ENCODE measurements at regions not wholly inside any gene's neighbourhood (a gene's known extent, or its start where the extent isn't known, plus 50 kb on each side); places are given as distances from the start of the nearest gene placed in this dataset.
"Not testable (repeated sequence)": the region's sequence is repeated elsewhere in the genome, so short reads cannot be mapped to it uniquely, and the experiment has no call there.

DNA sequence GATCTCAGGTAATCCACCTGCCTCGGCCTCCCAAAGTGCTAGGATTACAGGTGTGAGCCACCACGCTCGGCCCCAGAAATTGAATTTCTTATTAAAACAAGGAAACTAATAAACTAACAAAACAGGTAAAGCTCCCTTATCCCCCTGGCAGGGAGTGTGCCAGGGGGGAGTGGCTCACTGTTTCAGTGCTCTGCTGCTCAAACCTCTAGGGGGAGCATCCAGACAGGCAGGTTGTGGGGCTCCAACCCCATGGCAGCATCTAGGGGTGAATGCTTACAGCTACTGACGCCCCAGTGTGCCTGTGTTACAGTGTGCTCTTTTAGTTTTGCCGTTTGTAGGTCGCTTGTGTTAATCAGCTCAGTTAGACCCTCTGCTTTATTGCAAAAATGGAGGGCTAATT is 605.0 kb downstream of the GABRG1 start:
- DNase-seq (ENCODE audit: low spot score in 2 of 2) = no peak
- no peak for FAIRE-seq

GRCh38 chr4:45502471-45502870 is 621.4 kb downstream of the GABRG1 start:
- DNase-seq (ENCODE audit: low spot score in 2 of 2) = no peak
- no peak for FAIRE-seq

DNA sequence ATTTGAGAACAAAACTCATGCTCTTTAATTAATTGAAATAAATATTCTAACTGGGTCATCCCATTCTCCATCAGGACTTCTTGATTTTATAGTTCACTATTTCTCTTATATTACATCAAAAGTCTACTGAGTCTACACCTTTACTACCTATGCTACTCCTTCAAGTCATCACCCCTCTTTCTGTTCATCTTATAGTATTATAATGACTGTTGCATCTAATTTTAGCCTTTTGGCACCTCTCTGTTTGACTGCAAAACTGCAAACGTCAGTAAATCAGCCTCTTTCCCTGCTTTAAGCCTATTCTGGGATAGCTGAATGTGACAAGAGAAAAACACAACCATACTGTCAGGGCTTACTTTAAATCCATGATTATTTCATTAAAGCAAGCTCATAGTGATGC is 639.1 kb downstream of the GABRG1 start:
- FAIRE-seq (no peak), DNase-seq (ENCODE audit: low spot score in 2 of 2) (no peak)

- no peak for DNase-seq (ENCODE audit: low spot score in 2 of 2)
- FAIRE-seq = no peak
Observed at GRCh38 chr4:45482346-45482745, 641.5 kb downstream of the GABRG1 start.

DNA sequence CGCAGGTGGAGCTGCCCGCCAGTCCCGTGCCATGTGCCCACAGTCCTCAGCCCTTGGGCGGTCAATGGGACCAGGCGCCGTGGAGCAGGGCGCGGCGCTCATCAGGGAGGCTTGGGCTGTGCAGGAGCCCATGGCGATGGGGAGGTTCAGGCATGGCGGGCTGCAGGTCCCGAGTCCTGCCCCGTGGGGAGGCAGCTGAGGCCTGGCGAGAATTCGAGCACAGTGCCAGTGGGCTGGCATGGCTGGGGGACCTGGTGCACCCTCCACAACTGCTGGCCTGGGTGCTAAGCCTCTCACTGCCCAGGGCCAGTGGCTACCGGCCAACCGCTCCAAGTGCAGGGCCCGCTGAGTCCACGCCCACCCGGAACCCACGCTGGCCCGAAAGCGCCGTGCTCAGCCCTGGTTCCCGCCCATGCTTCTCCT is 646.5 kb downstream of the GABRG1 start:
- DNase-seq (ENCODE audit: low spot score in 2 of 2) (no peak), FAIRE-seq (no peak)

- FAIRE-seq (no peak), DNase-seq (ENCODE audit: low spot score in 2 of 2) (no peak)
Observed at GRCh38 chr4:45475548-45475947, 648.3 kb downstream of the GABRG1 start.

- FAIRE-seq (no peak), DNase-seq (ENCODE audit: low spot score in 2 of 2) (no peak)
Observed at GRCh38 chr4:45472490-45472889, 651.4 kb downstream of the GABRG1 start.

GRCh38 chr4:45471335-45471734 is 652.5 kb downstream of the GABRG1 start:
- no peak for DNase-seq (ENCODE audit: low spot score in 2 of 2)
- FAIRE-seq = no peak

DNA sequence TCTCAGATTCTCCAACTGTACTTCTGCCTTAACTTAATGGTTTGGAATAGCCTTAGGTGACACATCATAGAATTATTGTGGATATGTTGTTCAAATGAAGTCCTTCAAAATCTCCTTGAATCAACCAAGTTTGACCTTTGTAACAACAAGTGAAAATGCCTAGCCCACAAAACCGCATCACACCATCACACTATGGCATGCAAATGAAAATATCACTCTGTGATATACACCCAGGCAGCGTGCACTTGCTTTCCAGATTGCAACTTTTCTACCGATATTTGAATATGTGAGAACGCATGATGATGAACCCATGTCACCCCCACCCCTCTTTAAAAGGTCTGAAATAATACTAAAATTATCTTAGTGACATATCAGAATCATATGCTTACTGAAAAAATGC is 656.7 kb downstream of the GABRG1 start:
- no peak for DNase-seq (ENCODE audit: low spot score in 2 of 2)
- FAIRE-seq = no peak

- FAIRE-seq; DNase-seq (ENCODE audit: low spot score in 2 of 2): not testable (repeated sequence)
Observed at GRCh38 chr4:45460157-45460556, 663.7 kb downstream of the GABRG1 start.

- DNase-seq (ENCODE audit: low spot score in 2 of 2) (no peak), FAIRE-seq (no peak)
Observed at GRCh38 chr4:45455217-45455616, 668.6 kb downstream of the GABRG1 start.

GRCh38 chr4:45453258-45453853 is 670.5 kb downstream of the GABRG1 start:
- DNase-seq (ENCODE audit: low spot score in 2 of 2) = peak in 1 of 2 donors; percentile 38

GRCh38 chr4:45442466-45442865 is 681.4 kb downstream of the GABRG1 start:
- DNase-seq (ENCODE audit: low spot score in 2 of 2) (no peak), FAIRE-seq (no peak)

More at GRCh38 chr4:45453258-45453853, 670.5 kb downstream of the GABRG1 start:
- no peak for FAIRE-seq

- FAIRE-seq (no peak), DNase-seq (ENCODE audit: low spot score in 2 of 2) (no peak)
Observed at GRCh38 chr4:45438047-45438446, 685.8 kb downstream of the GABRG1 start.

DNA sequence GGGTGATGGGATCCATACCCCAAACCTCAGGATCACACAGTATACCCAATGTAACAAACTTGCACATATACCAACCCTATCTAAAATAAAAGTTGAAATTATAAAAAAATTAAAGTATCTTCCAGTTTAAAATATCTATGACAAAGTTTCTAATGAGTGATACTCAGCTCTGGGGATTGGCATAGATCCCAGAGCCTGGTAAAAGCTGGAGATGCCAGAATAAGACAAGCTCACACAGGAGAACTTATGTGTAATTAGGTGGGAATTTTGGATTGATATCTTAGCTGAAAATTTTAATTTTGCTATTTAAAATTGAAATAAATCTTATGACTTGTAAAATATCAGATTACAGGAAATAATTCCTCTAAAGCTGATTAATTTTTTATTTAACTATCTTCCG is 686.5 kb downstream of the GABRG1 start:
- FAIRE-seq (no peak), DNase-seq (ENCODE audit: low spot score in 2 of 2) (no peak)

DNA sequence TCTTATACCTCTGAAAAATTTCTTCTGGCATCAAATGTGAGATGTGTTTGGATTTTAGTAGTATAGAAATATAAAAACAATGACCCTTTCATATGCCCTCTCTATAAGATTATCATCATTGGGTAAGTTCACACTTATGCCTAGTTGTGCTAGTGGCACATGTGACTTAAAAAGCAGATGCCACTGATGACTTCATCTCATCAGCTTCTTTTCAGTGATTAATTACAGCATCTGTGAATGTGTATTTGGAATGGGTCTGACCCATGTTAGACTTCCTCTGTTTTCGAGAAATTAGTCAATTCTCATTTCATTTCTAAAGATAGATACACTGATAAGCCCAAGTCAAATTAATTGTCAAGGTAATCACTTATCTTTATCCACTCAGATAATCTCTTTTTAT is 698.7 kb downstream of the GABRG1 start:
- no peak for FAIRE-seq

DNA sequence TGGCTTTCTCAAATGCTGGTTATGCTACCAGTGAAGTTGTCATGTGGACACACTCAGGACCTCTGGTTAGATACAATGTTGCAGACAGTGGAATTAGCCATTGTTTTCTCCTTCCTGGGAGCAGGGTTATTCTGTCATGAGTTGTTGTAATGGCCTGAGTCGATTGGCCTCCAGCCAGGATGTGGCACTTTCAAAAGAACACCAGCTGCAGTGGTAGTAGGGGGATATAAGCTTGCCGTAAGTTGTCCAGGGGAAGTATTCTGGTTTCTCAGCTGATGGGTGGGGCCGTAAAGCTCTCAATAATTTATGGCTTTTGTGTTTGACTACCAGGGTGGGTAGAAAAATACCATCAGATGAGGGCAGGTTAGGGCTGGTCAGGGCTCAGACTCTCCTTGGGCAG is 697.5 kb upstream of the GNPDA2 start:
- no peak for FAIRE-seq
- DNase-seq (ENCODE audit: low spot score in 2 of 2) = no peak

More for the DNA sequence above, 698.7 kb downstream of the GABRG1 start:
- no peak for DNase-seq (ENCODE audit: low spot score in 2 of 2)

- not testable (repeated sequence) for DNase-seq (ENCODE audit: low spot score in 2 of 2); FAIRE-seq
Observed at GRCh38 chr4:45420091-45420674, 693.8 kb upstream of the GNPDA2 start.

DNA sequence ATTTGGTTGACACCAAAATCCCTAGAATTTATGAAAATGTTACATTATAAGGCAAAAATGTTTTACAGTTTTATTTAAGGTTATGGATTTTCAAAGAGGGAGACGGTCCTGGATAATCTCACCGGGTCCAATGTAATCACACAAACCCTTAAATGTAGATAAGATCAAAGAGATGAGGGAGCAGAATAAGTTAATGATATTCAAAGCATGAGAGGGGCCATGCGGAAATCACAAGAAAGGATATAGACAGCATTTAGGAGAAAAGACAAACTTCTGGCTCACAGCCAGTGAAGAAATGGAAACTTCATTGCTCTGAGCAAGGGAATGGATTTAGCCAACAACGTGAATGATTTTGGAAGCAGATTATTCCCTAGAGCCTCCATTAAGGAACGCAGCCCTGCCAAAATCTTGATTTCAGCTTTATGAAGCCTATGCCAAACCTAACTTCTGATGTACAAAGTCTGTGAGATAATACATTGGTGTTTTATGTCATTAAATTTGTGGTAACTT is 684.4 kb upstream of the GNPDA2 start:
- FAIRE-seq (no peak), DNase-seq (ENCODE audit: low spot score in 2 of 2) (no peak)

DNA sequence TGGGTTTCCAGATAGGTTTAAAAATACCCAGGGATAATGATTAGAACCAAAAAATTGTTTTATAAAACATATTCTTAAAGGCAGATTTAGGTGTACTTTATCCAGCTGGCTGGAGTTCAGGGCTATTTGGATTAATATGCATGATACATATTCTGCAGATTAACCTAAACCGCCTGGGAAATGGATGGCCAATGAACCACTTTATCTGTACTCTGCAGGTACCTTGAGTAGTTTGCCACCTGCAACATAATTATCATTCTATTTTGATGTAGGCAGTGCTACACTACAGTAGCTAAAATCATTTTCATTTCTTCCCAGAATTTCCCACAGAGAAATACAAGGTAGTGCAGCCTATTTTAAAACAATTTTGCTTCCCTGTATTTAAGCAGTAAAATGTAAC is 683.2 kb upstream of the GNPDA2 start:
- FAIRE-seq (no peak), DNase-seq (ENCODE audit: low spot score in 2 of 2) (no peak)

DNA sequence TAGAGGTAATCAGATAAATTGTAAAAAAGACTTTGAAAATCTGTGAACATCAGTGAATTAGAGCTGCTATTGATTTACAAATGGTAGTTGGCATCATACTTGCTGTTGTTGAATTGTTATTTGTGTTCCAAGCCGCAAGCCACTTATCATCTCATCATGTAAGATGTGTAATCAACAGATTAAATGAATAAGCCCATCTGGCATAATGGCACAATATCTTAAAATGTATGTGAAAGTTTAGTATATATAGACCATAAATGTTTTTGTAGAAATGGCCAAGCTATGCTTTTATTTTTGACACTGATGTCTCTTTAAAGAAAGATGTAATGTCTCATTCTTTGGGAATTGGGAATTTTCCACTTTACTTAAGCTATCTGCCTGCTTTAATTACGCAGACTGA is 682.6 kb upstream of the GNPDA2 start:
- FAIRE-seq (no peak), DNase-seq (ENCODE audit: low spot score in 2 of 2) (no peak)

GRCh38 chr4:45399116-45399515 is 672.8 kb upstream of the GNPDA2 start:
- DNase-seq (ENCODE audit: low spot score in 2 of 2) (no peak), FAIRE-seq (no peak)

Data from frontal cortex (tissue), 3 donors.